Bronchial epithelial cell (primary cell): ENCODE measurements at regions not wholly inside any gene's neighbourhood (a gene's known extent, or its start where the extent isn't known, plus 50 kb on each side); places are given as distances from the start of the nearest gene placed in this dataset.
"Not testable (repeated sequence)": the region's sequence is repeated elsewhere in the genome, so short reads cannot be mapped to it uniquely, and the experiment has no call there.

ENCODE experiments used
- DNase-seq: peaks from one replicate; pipeline ENCODE4 v3.0.0-alpha.2; 2010; ENCODE audit warnings: low read depth
- FAIRE-seq: peaks from 2 replicates; lab custom pipeline; 2011; peaks lifted over from hg19 to GRCh38; lab: Jason Lieb, UNC
- H3K27me3 ChIP-seq: 2 replicates; pipeline ENCODE4 v1.5.1; 2011; ENCODE audit warnings: low read length; ENCODE audit not compliant: control insufficient read depth, insufficient read depth
- H3K36me3 ChIP-seq: 2 replicates; pipeline ENCODE4 v1.5.1; 2011; ENCODE audit warnings: low read length; ENCODE audit not compliant: control insufficient read depth, insufficient read depth
- H3K4me3 ChIP-seq: 2 replicates; pipeline ENCODE4 v1.5.1; 2011; ENCODE audit warnings: mild to moderate bottlenecking, low read depth, low read length, control low read depth
- CTCF ChIP-seq: IDR thresholded peaks from 2 replicates; pipeline ENCODE4 v1.5.1; 2011; ENCODE audit warnings: mild to moderate bottlenecking, moderate library complexity, low read length, control low read depth, inconsistent platforms; ENCODE audit not compliant: insufficient read depth, severe bottlenecking

- FAIRE-seq (no peak), DNase-seq (no peak)
- no peaks in the 10 kb centered on the region for H3K36me3 ChIP-seq
- H3K4me3 ChIP-seq: no peak overlapping the region
- no peaks in the 10 kb centered on the region for H3K27me3 ChIP-seq
- no peak for TF ChIP-seq CTCF
These were observed 730.3 kb downstream of the DNAH5 start for GRCh38 chr5:13214182-13214581.

- Histone ChIP-seq H3K4me3 (no peak overlapping the region), H3K36me3 (no peaks in the 10 kb centered on the region), H3K27me3 (no peaks in the 10 kb centered on the region)
- TF ChIP-seq CTCF: no peak
- FAIRE-seq (no peak), DNase-seq (no peak)
These were observed 731.6 kb downstream of the DNAH5 start for GRCh38 chr5:13212886-13213285.

DNA sequence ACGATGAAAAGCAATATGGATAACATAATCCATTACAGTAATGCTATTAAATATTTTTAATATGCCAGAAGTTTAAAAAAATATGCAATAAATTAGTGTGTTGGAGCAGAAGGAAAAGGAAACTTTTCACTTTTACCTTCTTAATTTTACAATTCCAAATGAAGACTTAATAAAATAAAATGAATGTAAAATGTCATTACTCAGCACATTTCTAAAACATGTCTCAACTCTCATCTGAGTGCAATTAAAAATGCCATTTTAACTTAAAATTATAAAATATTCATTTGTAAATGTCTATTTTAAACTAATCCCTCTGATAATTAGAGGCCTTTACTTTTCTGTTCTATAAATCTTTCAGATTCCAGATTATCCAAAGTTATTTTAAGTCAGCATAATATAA, 733.4 kb downstream of the DNAH5 start:
- H3K27me3 ChIP-seq: no peaks in the 10 kb centered on the region
- no peak for TF ChIP-seq CTCF
- no peak for DNase-seq
- H3K36me3 ChIP-seq: no peaks in the 10 kb centered on the region
- FAIRE-seq: no peak
- no peak overlapping the region for H3K4me3 ChIP-seq

DNA sequence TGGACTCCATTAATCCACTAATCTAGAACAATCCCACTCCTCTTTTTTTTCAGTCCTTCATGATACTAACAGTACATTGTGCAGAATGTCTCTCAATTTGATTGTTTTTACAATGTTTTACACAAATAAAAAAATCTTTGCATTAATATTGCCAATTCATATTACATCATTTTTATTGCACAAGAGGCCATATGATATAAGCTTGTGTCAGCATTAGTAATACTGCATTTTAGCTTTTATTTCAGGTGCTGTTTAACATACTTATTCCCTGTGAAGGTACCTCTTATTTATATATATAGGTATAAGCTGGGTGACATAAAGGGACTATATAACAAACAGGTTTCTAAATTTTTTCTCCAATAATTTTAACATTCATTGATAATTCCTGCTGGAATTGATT, 737.4 kb downstream of the DNAH5 start:
- H3K27me3 ChIP-seq: no peaks in the 10 kb centered on the region
- FAIRE-seq: no peak
- DNase-seq: peak; percentile 53
- TF ChIP-seq CTCF: no peak
- H3K36me3 ChIP-seq: no peaks in the 10 kb centered on the region
- no peak overlapping the region for H3K4me3 ChIP-seq

- DNase-seq: no peak
- H3K4me3 ChIP-seq: no peak overlapping the region
- no peak for FAIRE-seq
- H3K36me3 ChIP-seq: no peaks in the 10 kb centered on the region
- no peak for TF ChIP-seq CTCF
- H3K27me3 ChIP-seq: no peaks in the 10 kb centered on the region
These were observed 743.5 kb downstream of the DNAH5 start for GRCh38 chr5:13201022-13201421.

DNA sequence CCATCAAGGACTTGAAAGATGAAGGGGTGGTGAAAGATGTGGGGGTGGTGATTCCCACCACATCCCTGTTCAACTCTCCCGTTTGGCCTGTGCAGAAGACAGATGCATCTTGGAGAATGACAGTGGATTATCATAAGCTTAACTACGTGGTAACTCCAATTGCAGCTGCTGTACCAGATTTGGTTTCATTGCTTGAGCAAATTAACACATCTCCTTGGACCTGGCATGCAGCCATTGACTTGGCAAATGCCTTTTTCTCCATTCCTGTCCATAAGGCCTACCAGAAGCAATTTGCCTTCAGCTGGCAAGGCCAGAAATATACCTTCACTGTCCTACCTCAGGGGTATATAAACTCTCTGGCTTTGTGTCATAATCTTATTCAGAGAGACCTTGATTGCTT, 746.3 kb downstream of the DNAH5 start:
- FAIRE-seq: peak; percentile 83
- not testable (repeated sequence) for H3K36me3 ChIP-seq, DNase-seq, H3K27me3 ChIP-seq, H3K4me3 ChIP-seq

DNA sequence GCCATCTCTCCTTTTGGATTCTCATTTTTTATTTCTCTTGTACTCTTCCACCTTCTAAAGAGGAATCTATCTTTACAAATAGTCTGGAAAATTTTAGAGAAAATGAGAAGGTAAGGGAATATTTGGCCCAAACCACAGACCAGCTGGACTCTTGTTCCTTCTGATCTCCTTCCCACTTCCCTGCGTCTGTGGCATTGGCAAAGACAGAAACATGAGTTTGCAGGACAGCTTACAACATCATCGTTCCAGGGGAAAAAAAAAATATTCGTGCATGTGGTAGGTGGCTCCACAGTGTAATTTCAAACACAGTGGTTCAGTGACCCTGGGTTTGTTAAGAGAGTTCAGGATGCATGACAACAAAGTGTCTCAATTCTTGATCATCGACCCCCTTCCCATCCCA, 755.0 kb downstream of the DNAH5 start:
- no peaks in the 10 kb centered on the region for H3K27me3 ChIP-seq
- DNase-seq (no peak), FAIRE-seq (no peak)
- TF ChIP-seq CTCF: no peak
- no peaks in the 10 kb centered on the region for H3K36me3 ChIP-seq
- no peak overlapping the region for H3K4me3 ChIP-seq
